DND-41 (cell line): ENCODE measurements at regions not wholly inside any gene's neighbourhood (a gene's known extent, or its start where the extent isn't known, plus 50 kb on each side); places are given as distances from the start of the nearest gene placed in this dataset.

Experiments
- EZH2 ChIP-seq: IDR thresholded peaks from 3 replicates; pipeline ENCODE4 v1.6.1; 2012; ENCODE audit warnings: borderline replicate concordance, low read depth, mild to moderate bottlenecking, moderate library complexity, low read length, inconsistent platforms; ENCODE audit not compliant: severe bottlenecking
- TF ChIP-seq, protein P1 (sequence below): IDR thresholded peaks from 2 replicates; pipeline ENCODE4 v1.5.1; 2012; ENCODE audit warnings: borderline replicate concordance, low read length, moderate library complexity, mild to moderate bottlenecking; ENCODE audit not compliant: poor library complexity, severe bottlenecking; ENCODE audit errors: extremely low read depth

DNA sequence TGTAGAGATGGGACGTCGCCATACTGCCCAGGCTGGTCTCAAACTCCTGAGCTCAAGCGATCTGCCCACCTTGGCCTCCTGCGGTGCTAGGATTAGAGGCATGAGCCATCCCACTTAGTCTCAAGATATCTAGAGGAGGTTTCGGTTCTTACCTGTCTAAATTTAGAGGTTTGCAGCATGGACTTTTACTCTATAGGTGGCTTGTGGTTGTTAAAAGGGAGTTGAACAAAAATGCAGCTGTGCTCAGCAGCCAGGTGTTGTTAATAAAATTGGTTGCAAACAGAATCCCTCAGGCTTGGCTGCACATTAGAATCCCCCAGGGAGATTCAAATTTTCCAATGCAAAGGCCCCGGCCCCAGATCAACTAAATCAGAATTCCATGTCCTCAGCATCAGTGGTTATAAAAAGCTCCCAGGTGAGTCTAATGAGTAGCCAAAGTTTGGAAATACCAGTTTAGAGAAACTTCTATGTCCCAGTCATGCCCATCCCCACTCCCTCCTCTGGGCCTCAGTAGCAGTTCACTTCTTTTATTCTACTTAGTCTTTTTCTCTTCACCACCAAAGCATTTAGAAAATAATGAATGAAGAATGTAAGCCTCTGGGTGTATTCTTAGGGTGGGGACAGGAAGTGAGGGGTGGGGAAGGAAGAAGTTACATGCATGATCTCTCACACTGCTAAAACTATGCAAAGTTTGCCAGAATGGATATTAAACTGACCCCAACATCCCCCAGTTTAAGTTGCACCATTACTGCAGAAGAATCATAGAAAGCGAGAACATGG is 471.0 kb downstream of the COG6 start:
- TF ChIP-seq, protein P1, sequence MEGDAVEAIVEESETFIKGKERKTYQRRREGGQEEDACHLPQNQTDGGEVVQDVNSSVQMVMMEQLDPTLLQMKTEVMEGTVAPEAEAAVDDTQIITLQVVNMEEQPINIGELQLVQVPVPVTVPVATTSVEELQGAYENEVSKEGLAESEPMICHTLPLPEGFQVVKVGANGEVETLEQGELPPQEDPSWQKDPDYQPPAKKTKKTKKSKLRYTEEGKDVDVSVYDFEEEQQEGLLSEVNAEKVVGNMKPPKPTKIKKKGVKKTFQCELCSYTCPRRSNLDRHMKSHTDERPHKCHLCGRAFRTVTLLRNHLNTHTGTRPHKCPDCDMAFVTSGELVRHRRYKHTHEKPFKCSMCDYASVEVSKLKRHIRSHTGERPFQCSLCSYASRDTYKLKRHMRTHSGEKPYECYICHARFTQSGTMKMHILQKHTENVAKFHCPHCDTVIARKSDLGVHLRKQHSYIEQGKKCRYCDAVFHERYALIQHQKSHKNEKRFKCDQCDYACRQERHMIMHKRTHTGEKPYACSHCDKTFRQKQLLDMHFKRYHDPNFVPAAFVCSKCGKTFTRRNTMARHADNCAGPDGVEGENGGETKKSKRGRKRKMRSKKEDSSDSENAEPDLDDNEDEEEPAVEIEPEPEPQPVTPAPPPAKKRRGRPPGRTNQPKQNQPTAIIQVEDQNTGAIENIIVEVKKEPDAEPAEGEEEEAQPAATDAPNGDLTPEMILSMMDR, result no peak
- TF ChIP-seq EZH2, result no peak
